ENCODE measurements at regions not wholly inside any gene's neighbourhood (a gene's known extent, or its start where the extent isn't known, plus 50 kb on each side); places are given as distances from the start of the nearest gene placed in this dataset.
"Not testable (repeated sequence)": the region's sequence is repeated elsewhere in the genome, so short reads cannot be mapped to it uniquely, and the experiment has no call there.

- Mint-ChIP-seq H3K9me3 (no peaks in the 10 kb centered on the region), H3K4me3 (no peak overlapping the region), H3K36me3 (no peaks in the 10 kb centered on the region), H3K27ac (no peak overlapping the region), H3K27me3 (peaks cover 3% of the 10 kb centered on the region), H3K4me1 (no peaks in the 10 kb centered on the region)
- ATAC-seq (ENCODE audit: low read depth) (no peak), DNase-seq (ENCODE audit: low spot score in 2 of 2) (no peak)
Measured at GRCh38 chr12:66803930-66804329, 125.1 kb upstream of the GRIP1 start.

DNA sequence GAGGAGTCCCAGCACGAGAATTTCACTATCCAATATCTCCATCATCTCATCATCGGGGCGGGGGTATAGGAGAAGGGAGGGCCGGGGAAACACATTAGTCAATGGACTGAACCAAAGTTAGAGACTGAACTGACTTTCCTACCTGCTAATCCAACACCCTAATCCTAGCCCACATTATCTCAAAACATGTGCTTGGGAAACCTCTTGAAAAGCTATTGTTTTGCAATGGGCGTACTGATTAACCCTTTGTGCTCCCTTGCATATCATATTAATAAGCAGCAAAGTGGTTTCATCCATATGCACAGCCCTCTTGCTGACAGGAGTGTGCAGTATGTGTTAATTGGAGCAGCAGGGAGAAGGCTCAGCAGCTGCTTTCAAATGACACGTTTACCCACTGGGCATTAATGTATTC is 125.7 kb upstream of the GRIP1 start:
- Mint-ChIP-seq H3K4me3 (no peak overlapping the region), H3K36me3 (no peaks in the 10 kb centered on the region), H3K9me3 (no peaks in the 10 kb centered on the region), H3K27ac (no peak overlapping the region), H3K4me1 (no peaks in the 10 kb centered on the region), H3K27me3 (peaks cover 2% of the 10 kb centered on the region)
- no peak for ATAC-seq (ENCODE audit: low read depth)
- DNase-seq (ENCODE audit: low spot score in 2 of 2): no peak

DNA sequence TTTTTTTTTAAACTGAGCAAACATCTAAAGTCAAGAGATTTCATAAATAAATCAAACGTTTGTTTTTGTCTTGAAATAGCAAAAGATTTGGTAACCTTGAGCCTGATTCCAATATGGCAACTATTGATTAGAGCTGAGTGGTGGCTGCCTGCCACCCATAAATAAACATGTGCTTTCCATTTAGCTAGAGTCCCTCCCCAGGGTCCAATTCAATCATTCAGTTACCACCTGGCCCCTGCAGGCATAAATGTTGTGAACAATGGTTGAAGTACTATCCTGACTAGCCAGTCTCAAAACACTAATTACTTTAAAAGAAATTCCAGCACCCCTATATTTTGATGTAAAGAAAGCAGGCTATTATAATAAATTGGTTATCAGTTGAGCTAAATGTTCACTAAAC is 129.7 kb upstream of the GRIP1 start:
- no peak for ATAC-seq (ENCODE audit: low read depth)
- H3K9me3 Mint-ChIP-seq: no peaks in the 10 kb centered on the region
- H3K27me3 Mint-ChIP-seq: peaks cover 3% of the 10 kb centered on the region
- H3K27ac Mint-ChIP-seq: no peak overlapping the region
- DNase-seq (ENCODE audit: low spot score in 2 of 2): no peak
- H3K4me1 Mint-ChIP-seq: peaks cover 3% of the 10 kb centered on the region
- H3K4me3 Mint-ChIP-seq: no peak overlapping the region
- no peaks in the 10 kb centered on the region for H3K36me3 Mint-ChIP-seq

- DNase-seq (ENCODE audit: low spot score in 2 of 2): no peak
- peaks cover 4% of the 10 kb centered on the region for H3K27me3 Mint-ChIP-seq
- H3K4me3 Mint-ChIP-seq: no peak overlapping the region
- H3K9me3 Mint-ChIP-seq: no peaks in the 10 kb centered on the region
- no peaks in the 10 kb centered on the region for H3K36me3 Mint-ChIP-seq
- peaks cover 3% of the 10 kb centered on the region for H3K4me1 Mint-ChIP-seq
- ATAC-seq (ENCODE audit: low read depth): no peak
- no peak overlapping the region for H3K27ac Mint-ChIP-seq
Measured at GRCh38 chr12:66813137-66813892, 134.4 kb upstream of the GRIP1 start.

GRCh38 chr12:66819587-66819986 is 140.7 kb upstream of the GRIP1 start:
- no peak overlapping the region for H3K4me3 Mint-ChIP-seq
- DNase-seq (ENCODE audit: low spot score in 2 of 2) (no peak), ATAC-seq (ENCODE audit: low read depth) (no peak)
- no peaks in the 10 kb centered on the region for H3K9me3 Mint-ChIP-seq
- H3K27ac Mint-ChIP-seq: no peak overlapping the region
- no peaks in the 10 kb centered on the region for H3K4me1 Mint-ChIP-seq
- no peaks in the 10 kb centered on the region for H3K36me3 Mint-ChIP-seq
- H3K27me3 Mint-ChIP-seq: peaks cover 4% of the 10 kb centered on the region

DNA sequence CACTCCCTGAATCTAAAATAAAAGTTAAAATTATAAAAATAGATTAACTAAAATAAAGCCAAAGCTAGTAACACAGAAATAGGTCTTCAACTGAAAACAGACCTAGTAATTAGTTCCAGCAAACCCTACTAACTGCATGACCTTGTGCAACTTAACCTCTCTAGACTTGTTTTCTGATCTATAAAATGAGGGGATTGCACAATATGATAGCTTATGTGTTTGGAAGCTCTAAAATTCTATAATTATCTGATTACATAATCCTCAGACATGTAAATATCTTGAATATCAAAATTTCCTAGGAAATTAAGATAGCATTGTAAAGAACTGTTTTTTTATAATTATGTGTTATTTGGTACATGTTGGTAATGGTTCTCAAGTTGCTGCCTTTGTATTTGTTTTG is 144.1 kb upstream of the GRIP1 start:
- DNase-seq (ENCODE audit: low spot score in 2 of 2): no peak
- Mint-ChIP-seq H3K36me3 (no peaks in the 10 kb centered on the region), H3K4me1 (no peaks in the 10 kb centered on the region), H3K9me3 (no peaks in the 10 kb centered on the region), H3K27me3 (peaks cover 3% of the 10 kb centered on the region), H3K4me3 (no peak overlapping the region), H3K27ac (no peak overlapping the region)
- ATAC-seq (ENCODE audit: low read depth): no peak

- no peak overlapping the region for H3K27ac Mint-ChIP-seq
- ATAC-seq (ENCODE audit: low read depth): no peak
- no peak overlapping the region for H3K4me3 Mint-ChIP-seq
- H3K27me3 Mint-ChIP-seq: no peaks in the 10 kb centered on the region
- H3K36me3 Mint-ChIP-seq: no peaks in the 10 kb centered on the region
- H3K9me3 Mint-ChIP-seq: no peaks in the 10 kb centered on the region
- no peak for DNase-seq (ENCODE audit: low spot score in 2 of 2)
- no peaks in the 10 kb centered on the region for H3K4me1 Mint-ChIP-seq
Measured at GRCh38 chr12:66823857-66824570, 145.1 kb upstream of the GRIP1 start.

GRCh38 chr12:66825921-66826320 is 147.0 kb upstream of the GRIP1 start:
- not testable (repeated sequence) for DNase-seq (ENCODE audit: low spot score in 2 of 2); H3K27me3 Mint-ChIP-seq; H3K9me3 Mint-ChIP-seq

GRCh38 chr12:66829660-66830325 is 150.9 kb upstream of the GRIP1 start:
- no peak overlapping the region for H3K4me3 Mint-ChIP-seq
- DNase-seq (ENCODE audit: low spot score in 2 of 2) (no peak), ATAC-seq (ENCODE audit: low read depth) (no peak)
- no peaks in the 10 kb centered on the region for H3K9me3 Mint-ChIP-seq
- H3K36me3 Mint-ChIP-seq: no peaks in the 10 kb centered on the region
- H3K4me1 Mint-ChIP-seq: no peaks in the 10 kb centered on the region
- no peak overlapping the region for H3K27ac Mint-ChIP-seq
- H3K27me3 Mint-ChIP-seq: peaks cover 8% of the 10 kb centered on the region

More at GRCh38 chr12:66825921-66826320, 147.0 kb upstream of the GRIP1 start:
- not testable (repeated sequence) for H3K4me1 Mint-ChIP-seq; H3K36me3 Mint-ChIP-seq; ATAC-seq (ENCODE audit: low read depth); H3K27ac Mint-ChIP-seq; H3K4me3 Mint-ChIP-seq

- Mint-ChIP-seq H3K9me3 (no peaks in the 10 kb centered on the region), H3K4me1 (no peaks in the 10 kb centered on the region), H3K36me3 (no peaks in the 10 kb centered on the region), H3K27me3 (peaks cover 8% of the 10 kb centered on the region), H3K27ac (no peak overlapping the region), H3K4me3 (no peak overlapping the region)
- no peak for ATAC-seq (ENCODE audit: low read depth)
- no peak for DNase-seq (ENCODE audit: low spot score in 2 of 2)
Measured at GRCh38 chr12:66831495-66831894, 152.6 kb upstream of the GRIP1 start.

GRCh38 chr12:66832997-66833396 is 154.1 kb upstream of the GRIP1 start:
- Mint-ChIP-seq H3K9me3 (no peaks in the 10 kb centered on the region), H3K4me3 (no peak overlapping the region), H3K4me1 (no peaks in the 10 kb centered on the region), H3K27ac (no peak overlapping the region), H3K36me3 (no peaks in the 10 kb centered on the region), H3K27me3 (peaks cover 10% of the 10 kb centered on the region)
- no peak for ATAC-seq (ENCODE audit: low read depth)
- no peak for DNase-seq (ENCODE audit: low spot score in 2 of 2)

DNA sequence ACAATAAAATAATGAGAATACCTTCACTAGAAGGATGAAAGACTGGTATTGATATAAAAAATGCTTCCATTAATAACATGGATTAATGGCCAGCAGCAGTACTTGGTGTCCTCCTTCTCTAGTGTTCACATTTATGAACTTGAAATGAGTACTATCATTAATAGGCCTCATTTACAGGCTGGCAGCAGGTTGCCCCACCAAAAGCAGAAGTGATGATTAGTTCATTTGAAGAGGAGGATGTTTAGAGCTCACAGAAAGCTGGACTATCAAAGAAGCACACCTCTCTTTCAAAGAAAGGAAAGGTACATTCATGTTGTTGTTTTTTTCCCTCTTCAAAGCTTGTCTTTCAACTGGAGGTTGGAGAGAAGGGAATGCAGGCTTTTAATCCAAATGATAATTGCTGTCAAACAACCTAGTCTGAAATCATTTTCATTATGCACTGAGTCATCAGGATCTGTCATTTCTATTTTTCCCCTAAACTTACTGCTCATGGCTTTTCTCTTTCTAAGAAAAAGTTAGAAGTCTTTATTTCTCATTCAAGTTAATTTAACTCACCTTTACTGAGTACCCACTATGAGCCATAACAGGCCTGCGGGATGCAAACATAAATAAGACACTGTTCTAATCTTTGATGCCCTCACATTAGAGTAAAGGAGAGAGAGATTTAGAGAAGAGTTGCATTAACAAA is 157.9 kb upstream of the GRIP1 start:
- no peak for ATAC-seq (ENCODE audit: low read depth)
- no peak for DNase-seq (ENCODE audit: low spot score in 2 of 2)
- Mint-ChIP-seq H3K27ac (no peak overlapping the region), H3K36me3 (no peaks in the 10 kb centered on the region), H3K4me3 (no peak overlapping the region), H3K4me1 (no peaks in the 10 kb centered on the region), H3K9me3 (no peaks in the 10 kb centered on the region), H3K27me3 (peaks cover 9% of the 10 kb centered on the region)

- ATAC-seq (ENCODE audit: low read depth) (no peak), DNase-seq (ENCODE audit: low spot score in 2 of 2) (no peak)
- H3K4me1 Mint-ChIP-seq: no peaks in the 10 kb centered on the region
- no peak overlapping the region for H3K27ac Mint-ChIP-seq
- H3K9me3 Mint-ChIP-seq: no peaks in the 10 kb centered on the region
- H3K27me3 Mint-ChIP-seq: peaks cover 9% of the 10 kb centered on the region
- H3K36me3 Mint-ChIP-seq: no peaks in the 10 kb centered on the region
- H3K4me3 Mint-ChIP-seq: no peak overlapping the region
Measured at GRCh38 chr12:66837311-66837627, 158.4 kb upstream of the GRIP1 start.

- DNase-seq (ENCODE audit: low spot score in 2 of 2) (no peak), ATAC-seq (ENCODE audit: low read depth) (no peak)
- Mint-ChIP-seq H3K27me3 (peaks cover 6% of the 10 kb centered on the region), H3K27ac (no peak overlapping the region), H3K9me3 (no peaks in the 10 kb centered on the region), H3K36me3 (no peaks in the 10 kb centered on the region), H3K4me1 (no peaks in the 10 kb centered on the region), H3K4me3 (no peak overlapping the region)
Measured at GRCh38 chr12:66838366-66838765, 159.5 kb upstream of the GRIP1 start.

Measured in memory B cell (primary cell).